Liver (tissue), 3 donors: ENCODE measurements at regions not wholly inside any gene's neighbourhood (a gene's known extent, or its start where the extent isn't known, plus 50 kb on each side); places are given as distances from the start of the nearest gene placed in this dataset.

ENCODE experiments used
- CTCF ChIP-seq: fragments of 150-350 bp; IDR thresholded peaks from 2 replicates; pipeline ENCODE4 v1.5.1; 2017; ENCODE audit warnings: improper control_type of control experiment, low read depth, low read length; ENCODE audit not compliant: missing input control
- RAD21 ChIP-seq, 2 donors: IDR thresholded peaks; 2 replicates each; pipeline ENCODE4 v1.6.1; 2016; ENCODE audit warnings: antibody characterized with exemption in 2 of 2, mild to moderate bottlenecking in 2 of 2
- REST ChIP-seq: IDR thresholded peaks from 2 replicates; pipeline ENCODE4 v1.6.1; 2016; ENCODE audit warnings: antibody characterized with exemption, mild to moderate bottlenecking
- SP1 ChIP-seq: IDR thresholded peaks from 2 replicates; pipeline ENCODE4 v1.6.1; 2018; ENCODE audit warnings: antibody characterized with exemption, mild to moderate bottlenecking
- donor health status: healthy.
- donor health status: healthy.

- no peak for TF ChIP-seq CTCF
- TF ChIP-seq REST: no peak
- TF ChIP-seq RAD21 (IDR thresholded peaks at IDR 0.05): no peak
- no peak for TF ChIP-seq SP1
Measured at GRCh38 chr6:159422041-159422984, 253.1 kb downstream of the FNDC1 start.
